B cell (primary cell): ENCODE measurements at regions not wholly inside any gene's neighbourhood (a gene's known extent, or its start where the extent isn't known, plus 50 kb on each side); places are given as distances from the start of the nearest gene placed in this dataset.
A peak's percentile ranks its signal among the peaks of the same experiment; 100 is the strongest.

ENCODE experiments used
- ATAC-seq: fragments of 200-7000 bp; cut with Tn5 transposase; one replicate; pipeline ENCODE4 v1.10.0; 2021; ENCODE audit warnings: low read depth, mild to moderate bottlenecking, moderate number of reproducible peaks, moderate library complexity
- CTCF ChIA-PET: fragments of 350-600 bp; sonication (Branson Sonifier 250); formaldehyde crosslinking; loops from one replicate; lab custom pipeline; 2021; ENCODE audit warnings: antibody characterized with exemption, inconsistent platforms; lab: Charles Lee
- POLR2A ChIA-PET: fragments of 350-600 bp; sonication (Branson Sonifier 250); formaldehyde crosslinking; loops from one replicate; lab custom pipeline; 2021; ENCODE audit warnings: antibody characterized with exemption; lab: Charles Lee
- DNase-seq: peaks from one replicate; pipeline ENCODE4 v3.0.0; 2013
- H2AFZ ChIP-seq: 2 replicates; pipeline ENCODE4 v1.6.1; 2012; ENCODE audit warnings: mild to moderate bottlenecking, low read depth, low read length; ENCODE audit not compliant: insufficient read depth, poor library complexity, severe bottlenecking
- H3K27ac ChIP-seq, 2 donors: 1 replicate in 1 of 2; 2 replicates in 1 of 2; pipeline ENCODE4 v1.5.1; 2012 to 2013; ENCODE audit warnings: low read length in 2 of 2, mild to moderate bottlenecking in 2 of 2, moderate library complexity in 1 of 2
- H3K27me3 ChIP-seq, 4 experiments: fragments of 200-600 bp in 1 of 4; sonication (generic) in 1 of 4; replicated peaks in 1 of 4; 1 replicate in 2 of 4; 2 replicates in 2 of 4; pipeline versions ENCODE4 v1.6.1 to v1.7.0; 2013 to 2016; ENCODE audit warnings: low read length in 3 of 4, mild to moderate bottlenecking in 2 of 4, mixed read lengths in 1 of 4, moderate library complexity in 1 of 4; ENCODE audit not compliant: insufficient read depth in 4 of 4, control insufficient read depth in 3 of 4; ENCODE audit errors: control extremely low read depth in 1 of 4
- H3K36me3 ChIP-seq, 2 experiments: replicated peaks in 1 of 2; 1 replicate in 1 of 2; 2 replicates in 1 of 2; pipeline versions ENCODE4 v1.6.1 to v1.7.1; 2013; ENCODE audit warnings: low read length in 1 of 2; ENCODE audit not compliant: insufficient read depth in 2 of 2, control insufficient read depth in 1 of 2; ENCODE audit errors: control extremely low read depth in 1 of 2, extremely low read depth in 1 of 2
- H3K4me1 ChIP-seq, 2 donors: fragments of 200-600 bp in 1 of 2; sonication (generic) in 1 of 2; 1 replicate in 1 of 2; 2 replicates in 1 of 2; pipeline versions ENCODE4 v1.5.1 to v1.6.1; 2013 to 2017; ENCODE audit warnings: low read length in 2 of 2; ENCODE audit not compliant: control insufficient read depth in 2 of 2, insufficient read depth in 2 of 2
- H3K4me2 ChIP-seq: replicated peaks from 2 replicates; pipeline ENCODE3; 2012; ENCODE audit warnings: mild to moderate bottlenecking, low read depth, low read length; ENCODE audit not compliant: poor library complexity, severe bottlenecking
- H3K4me3 ChIP-seq, 5 experiments: fragments of 200-600 bp in 1 of 5; sonication (generic) in 1 of 5; 1 replicate in 3 of 5; 2 replicates in 2 of 5; pipeline versions ENCODE4 v1.5.1 to v1.7.0; 2011 to 2016; ENCODE audit warnings: low read length in 4 of 5, mild to moderate bottlenecking in 4 of 5, low read depth in 2 of 5, control low read depth in 1 of 5, moderate library complexity in 1 of 5; ENCODE audit not compliant: insufficient read depth in 1 of 5; ENCODE audit errors: control extremely low read depth in 1 of 5, extremely low read depth in 1 of 5
- H3K79me2 ChIP-seq: fragments of 200-600 bp; sonication (generic); one replicate; pipeline ENCODE4 v1.6.0; 2016; ENCODE audit warnings: low read length; ENCODE audit not compliant: control insufficient read depth, insufficient read depth
- H3K9ac ChIP-seq: fragments of 200-600 bp; sonication (generic); 2 replicates; pipeline ENCODE4 v1.6.1; 2017; ENCODE audit warnings: mild to moderate bottlenecking, low read length, moderate library complexity
- H3K9me3 ChIP-seq, 3 donors: one replicate each; pipeline versions ENCODE4 v1.6.1 to v1.7.1; 2013; ENCODE audit warnings: low read length in 2 of 3; ENCODE audit not compliant: control insufficient read depth in 2 of 3, insufficient read depth in 1 of 3; ENCODE audit errors: control extremely low read depth in 1 of 3
- H4K20me1 ChIP-seq: 2 replicates; pipeline ENCODE4 v1.6.0; 2012; ENCODE audit warnings: mild to moderate bottlenecking, low read length; ENCODE audit not compliant: insufficient read depth, control insufficient read depth, poor library complexity, severe bottlenecking
- H3K27ac Mint-ChIP-seq: one replicate; pipeline ENCODE4 v1.8.0; 2021; ENCODE audit warnings: mixed read lengths
- H3K27me3 Mint-ChIP-seq: one replicate; pipeline ENCODE4 v1.8.0; 2021; ENCODE audit warnings: mixed read lengths
- H3K4me1 Mint-ChIP-seq: one replicate; pipeline ENCODE4 v1.8.0; 2021; ENCODE audit warnings: mixed read lengths
- H3K4me3 Mint-ChIP-seq: one replicate; pipeline ENCODE4 v1.8.0; 2021; ENCODE audit warnings: mixed read lengths
- H3K9me3 Mint-ChIP-seq: one replicate; pipeline ENCODE4 v1.8.0; 2022; ENCODE audit warnings: mixed read lengths; ENCODE audit not compliant: insufficient read depth
- EZH2 ChIP-seq: IDR thresholded peaks from 2 replicates; pipeline ENCODE4 v1.6.1; 2012; ENCODE audit warnings: borderline replicate concordance, low read depth, mild to moderate bottlenecking, moderate library complexity, low read length; ENCODE audit not compliant: insufficient read depth, poor library complexity, severe bottlenecking
- WGBS: methylation state at CpG from one replicate; pipeline ENCODE4 v1.1.5; 2013; ENCODE audit warnings: missing lambda C conversion rate; ENCODE audit not compliant: insufficient coverage; 5-methylcytosine and 5-hydroxymethylcytosine counted together
- intact Hi-C: fragments of 100-400 bp; cut with micrococcal nuclease; formaldehyde crosslinking; loops from one replicate; pipeline ENCODE4 v1.10.0; 2022
- TF ChIP-seq, protein P1 (sequence below): fragments of 200-600 bp; IDR thresholded peaks from one replicate; pipeline ENCODE4 v1.8.0; 2022; ENCODE audit warnings: antibody characterized with exemption, mild to moderate bottlenecking

DNA sequence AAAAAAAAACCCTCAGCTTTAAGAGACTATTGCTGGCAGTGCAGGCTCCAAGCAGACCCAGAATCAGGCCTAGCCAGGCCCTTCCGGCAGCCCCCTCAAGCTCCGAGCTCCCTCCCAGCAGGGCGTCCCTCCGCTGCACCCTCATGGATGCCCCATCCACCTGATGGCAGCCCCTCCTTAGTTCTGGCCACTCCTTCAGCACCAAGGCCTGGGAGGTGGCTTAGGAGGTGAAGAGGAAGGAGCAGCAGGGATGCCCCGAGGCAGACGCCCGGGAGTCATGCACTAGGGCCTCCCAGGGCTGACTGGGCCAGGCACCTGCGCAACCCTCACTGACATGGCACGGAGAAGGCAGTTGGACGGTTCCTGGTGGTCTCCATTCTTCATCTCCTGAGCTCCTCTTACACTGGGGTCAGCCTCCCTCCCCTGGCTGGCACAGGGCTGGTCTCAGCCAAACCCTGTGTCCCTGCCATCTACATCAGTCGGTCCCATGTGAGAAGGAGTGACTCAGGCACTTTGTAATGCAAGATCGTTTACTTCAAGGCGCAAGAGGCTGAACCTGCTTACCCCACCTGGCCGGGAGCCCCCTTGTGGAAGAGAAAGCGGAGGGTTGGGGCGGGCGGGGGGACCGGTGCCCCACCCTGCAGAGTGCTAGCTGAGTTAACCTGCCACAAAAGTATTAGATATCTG, 53.5 kb upstream of the ID2 start:
- H3K4me3 Mint-ChIP-seq, result no peak overlapping the region
- intact Hi-C loops, result no loop called here
- no peak overlapping the region for H3K27ac ChIP-seq
- peaks cover 8 to 17% of the 10 kb centered on the region in 2 donors for H3K4me1 ChIP-seq
- H3K79me2 ChIP-seq, result no peaks in the 10 kb centered on the region
- ChIA-PET POLR2A (no interaction called here), CTCF (no interaction called here)
- H3K9ac ChIP-seq, result no peak overlapping the region
- no peaks in the 10 kb centered on the region for H3K36me3 ChIP-seq
- H4K20me1 ChIP-seq, result no peaks in the 10 kb centered on the region
- no peak overlapping the region for H2AFZ ChIP-seq
- WGBS, result 82% methylated on average over 10 of the region's 18 CpGs
- H3K9me3 Mint-ChIP-seq, result no peaks in the 10 kb centered on the region
- ATAC-seq (no peak), DNase-seq (no peak)
- no peaks in the 10 kb centered on the region for H3K9me3 ChIP-seq
- H3K27me3 Mint-ChIP-seq, result peaks cover 15% of the 10 kb centered on the region
- H3K4me2 ChIP-seq, result peak overlapping the region; percentile 32
- TF ChIP-seq, protein P1, sequence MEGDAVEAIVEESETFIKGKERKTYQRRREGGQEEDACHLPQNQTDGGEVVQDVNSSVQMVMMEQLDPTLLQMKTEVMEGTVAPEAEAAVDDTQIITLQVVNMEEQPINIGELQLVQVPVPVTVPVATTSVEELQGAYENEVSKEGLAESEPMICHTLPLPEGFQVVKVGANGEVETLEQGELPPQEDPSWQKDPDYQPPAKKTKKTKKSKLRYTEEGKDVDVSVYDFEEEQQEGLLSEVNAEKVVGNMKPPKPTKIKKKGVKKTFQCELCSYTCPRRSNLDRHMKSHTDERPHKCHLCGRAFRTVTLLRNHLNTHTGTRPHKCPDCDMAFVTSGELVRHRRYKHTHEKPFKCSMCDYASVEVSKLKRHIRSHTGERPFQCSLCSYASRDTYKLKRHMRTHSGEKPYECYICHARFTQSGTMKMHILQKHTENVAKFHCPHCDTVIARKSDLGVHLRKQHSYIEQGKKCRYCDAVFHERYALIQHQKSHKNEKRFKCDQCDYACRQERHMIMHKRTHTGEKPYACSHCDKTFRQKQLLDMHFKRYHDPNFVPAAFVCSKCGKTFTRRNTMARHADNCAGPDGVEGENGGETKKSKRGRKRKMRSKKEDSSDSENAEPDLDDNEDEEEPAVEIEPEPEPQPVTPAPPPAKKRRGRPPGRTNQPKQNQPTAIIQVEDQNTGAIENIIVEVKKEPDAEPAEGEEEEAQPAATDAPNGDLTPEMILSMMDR, result no peak
- TF ChIP-seq EZH2, result no peak
- peaks cover 19% of the 10 kb centered on the region for H3K4me1 Mint-ChIP-seq
- no peaks in the 10 kb centered on the region for H3K27me3 ChIP-seq
- no peak overlapping the region for H3K4me3 ChIP-seq
- no peak overlapping the region for H3K27ac Mint-ChIP-seq

DNA sequence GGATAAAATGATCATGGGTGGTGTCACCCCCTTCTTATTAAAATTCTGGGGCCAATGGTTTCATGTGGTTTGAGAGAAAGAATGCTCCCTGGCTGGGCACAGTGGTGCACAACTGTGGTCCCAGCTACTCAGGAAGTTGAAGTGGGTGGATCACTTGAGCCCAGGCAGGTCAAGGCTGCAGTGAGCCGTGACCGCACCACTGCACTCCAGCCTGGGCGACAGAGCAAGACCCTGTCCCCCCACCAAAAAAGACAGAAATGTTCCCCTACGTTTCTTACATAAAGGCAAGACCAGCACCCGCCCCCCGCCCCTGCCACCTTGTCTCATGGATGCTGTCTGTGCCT, 53.0 kb upstream of the ID2 start:
- Mint-ChIP-seq H3K27me3 (peaks cover 11% of the 10 kb centered on the region), H3K9me3 (no peaks in the 10 kb centered on the region), H3K4me3 (no peak overlapping the region), H3K4me1 (peaks cover 19% of the 10 kb centered on the region), H3K27ac (no peak overlapping the region)
- Histone ChIP-seq H2AFZ (no peak overlapping the region), H3K36me3 (no peaks in the 10 kb centered on the region), H3K27me3 (no peaks in the 10 kb centered on the region), H4K20me1 (no peaks in the 10 kb centered on the region), H3K4me2 (peak overlapping the region; percentile 32), H3K79me2 (no peaks in the 10 kb centered on the region), H3K9me3 (no peaks in the 10 kb centered on the region), H3K4me1 (peaks cover 8 to 17% of the 10 kb centered on the region in 2 donors), H3K4me3 (no peak overlapping the region), H3K9ac (no peak overlapping the region), H3K27ac (no peak overlapping the region)
- POLR2A ChIA-PET, result no interaction called here
- CTCF ChIA-PET, result no interaction called here
- intact Hi-C loops, result no loop called here
- no peak for ATAC-seq
- no peak for DNase-seq
- no peak for TF ChIP-seq EZH2
- TF ChIP-seq, protein P1, result no peak
- WGBS, result 31% methylated on average over 5 of the region's 6 CpGs
